ENCODE measurements at regions not wholly inside any gene's neighbourhood (a gene's known extent, or its start where the extent isn't known, plus 50 kb on each side); places are given as distances from the start of the nearest gene placed in this dataset.

DNA sequence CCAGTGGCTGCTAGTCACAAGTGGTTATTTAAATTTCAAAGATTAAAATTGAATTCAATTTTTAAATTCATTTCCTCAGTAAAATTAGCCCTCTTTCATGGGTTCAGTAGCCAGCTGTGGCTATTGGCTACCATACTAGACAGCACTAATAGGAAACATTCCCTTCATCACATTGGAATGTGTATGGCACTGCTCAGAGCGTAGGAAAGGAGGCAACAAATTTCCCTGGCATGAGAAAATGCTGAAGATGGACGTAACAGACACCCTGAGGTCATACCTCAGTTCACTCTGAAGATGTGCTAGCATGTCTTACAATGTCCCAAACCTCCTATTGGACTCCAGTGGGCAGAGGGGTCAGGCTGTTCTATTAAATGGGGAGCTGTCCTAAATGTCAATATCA, 96.4 kb downstream of the C1QL2 start (continued):
- TF ChIP-seq REST (IDR thresholded peaks at IDR 0.05; ENCODE audit: low read depth), result no peak

- ChIA-PET CTCF (no interaction called here), POLR2A (no interaction called here), RAD21 (ENCODE audit: low non-redundant PET in 1 of 2, low total read pairs in 2 of 2, uncharacterized antibody in 2 of 2, unreplicated experiment in 2 of 2) (no interaction called here)
- DNase-seq (ENCODE audit: low read depth, low spot score) (no peak), ATAC-seq (no peak)
- H3K4me1 ChIP-seq (ENCODE audit: control insufficient read depth in 1 of 2, insufficient read depth in 2 of 2, low read length in 2 of 2), result no peaks in the 10 kb centered on the region
- no peak overlapping the region for H3K4me3 ChIP-seq (replicated peaks in 1 of 2; ENCODE audit: low read depth in 1 of 2, low read length in 2 of 2)
- no TSS peak for BruUV-seq (replicated peaks)
- H3K36me3 ChIP-seq (ENCODE audit: control insufficient read depth in 1 of 2, insufficient read depth in 2 of 2, low read length in 2 of 2), result no peaks in the 10 kb centered on the region
- intact Hi-C loops (cut with micrococcal nuclease), result no loop called here
- no peak for TF ChIP-seq RAD21 (IDR thresholded peaks at IDR 0.05; ENCODE audit: low read depth)
- TF ChIP-seq, protein P1, sequence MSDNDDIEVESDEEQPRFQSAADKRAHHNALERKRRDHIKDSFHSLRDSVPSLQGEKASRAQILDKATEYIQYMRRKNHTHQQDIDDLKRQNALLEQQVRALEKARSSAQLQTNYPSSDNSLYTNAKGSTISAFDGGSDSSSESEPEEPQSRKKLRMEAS (IDR thresholded peaks at IDR 0.05), result no peak
- TF ChIP-seq FOSL1 (IDR thresholded peaks at IDR 0.05; ENCODE audit: low read depth), result no peak
- no peak for TF ChIP-seq ZFX (IDR thresholded peaks at IDR 0.05)
- TF ChIP-seq, protein P2, sequence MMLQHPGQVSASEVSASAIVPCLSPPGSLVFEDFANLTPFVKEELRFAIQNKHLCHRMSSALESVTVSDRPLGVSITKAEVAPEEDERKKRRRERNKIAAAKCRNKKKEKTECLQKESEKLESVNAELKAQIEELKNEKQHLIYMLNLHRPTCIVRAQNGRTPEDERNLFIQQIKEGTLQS (IDR thresholded peaks at IDR 0.05), result no peak
- no peak for TF ChIP-seq CEBPB (IDR thresholded peaks at IDR 0.05; ENCODE audit: low read depth)
- no peak for TF ChIP-seq SP1 (IDR thresholded peaks at IDR 0.05; ENCODE audit: low read depth)
- TF ChIP-seq CTCF (IDR thresholded peaks at IDR 0.05 in 2 of 3, conservative IDR thresholded peaks at IDR 0.05 in 1 of 3; ENCODE audit: borderline replicate concordance in 1 of 3, insufficient read depth in 1 of 3, low read depth in 2 of 3, low read length in 2 of 3), result no peak
- no peak for TF ChIP-seq POLR2AphosphoS5 (IDR thresholded peaks at IDR 0.05; ENCODE audit: low read depth, low read length)
- no peak for TF ChIP-seq POLR2A (IDR thresholded peaks at IDR 0.05; ENCODE audit: borderline replicate concordance, extremely low read depth, insufficient read depth, insufficient read length)
- TF ChIP-seq EZH2 (IDR thresholded peaks at IDR 0.05), result no peak
- no peak for TF ChIP-seq CBX3 (IDR thresholded peaks at IDR 0.05; ENCODE audit: low read depth)
- TF ChIP-seq REST (IDR thresholded peaks at IDR 0.05; ENCODE audit: low read depth), result no peak
- TF ChIP-seq JUND (IDR thresholded peaks at IDR 0.05), result no peak
- TF ChIP-seq ZNF274 (IDR thresholded peaks at IDR 0.05; ENCODE audit: low read depth, low read length), result no peak
- no peak for TF ChIP-seq ELF1 (IDR thresholded peaks at IDR 0.05; ENCODE audit: borderline replicate concordance, low read depth)
- TF ChIP-seq SRF (IDR thresholded peaks at IDR 0.05; ENCODE audit: low read depth), result no peak
- H3K27ac ChIP-seq (ENCODE audit: low read depth, low read length), result no peak overlapping the region
- no peak overlapping the region for H3K9ac ChIP-seq (ENCODE audit: low read length)
- no peaks in the 10 kb centered on the region for H4K20me1 ChIP-seq (ENCODE audit: insufficient read depth)
- H2AFZ ChIP-seq (ENCODE audit: low read depth, low read length, poor library complexity, severe bottlenecking), result no peak overlapping the region
- no peaks in the 10 kb centered on the region for H3K9me2 ChIP-seq (ENCODE audit: insufficient read depth)
- 0 out of 4 replicates have a peak, but pooled peaks cover 0 to 6% of the 10 kb centered on the region in 2 experiments for H3K9me3 ChIP-seq (ENCODE audit: control insufficient read depth in 1 of 2, insufficient read depth in 1 of 2, low read depth in 1 of 2, low read length in 2 of 2)
- no peaks in the 10 kb centered on the region for H3K79me2 ChIP-seq (ENCODE audit: insufficient read depth, low read length)
- H3K4me2 ChIP-seq (ENCODE audit: low read length), result no peak overlapping the region
- 0 out of 2 replicates have a peak, but pooled peaks cover 5% of the 10 kb centered on the region for H3K27me3 ChIP-seq (ENCODE audit: insufficient read depth, low read length)
Measured at GRCh38 chr2:119059940-119060339, 98.6 kb downstream of the C1QL2 start.

Data from HCT116 (cell line).